B cell (primary cell): ENCODE measurements at regions not wholly inside any gene's neighbourhood (a gene's known extent, or its start where the extent isn't known, plus 50 kb on each side); places are given as distances from the start of the nearest gene placed in this dataset.

ENCODE experiments used
- ATAC-seq: fragments of 200-7000 bp; cut with Tn5 transposase; one replicate; pipeline ENCODE4 v1.10.0; 2021; ENCODE audit warnings: low read depth, mild to moderate bottlenecking, moderate number of reproducible peaks, moderate library complexity
- CTCF ChIA-PET: fragments of 350-600 bp; sonication (Branson Sonifier 250); formaldehyde crosslinking; loops from one replicate; lab custom pipeline; 2021; ENCODE audit warnings: antibody characterized with exemption, inconsistent platforms; lab: Charles Lee
- POLR2A ChIA-PET: fragments of 350-600 bp; sonication (Branson Sonifier 250); formaldehyde crosslinking; loops from one replicate; lab custom pipeline; 2021; ENCODE audit warnings: antibody characterized with exemption; lab: Charles Lee
- DNase-seq: peaks from one replicate; pipeline ENCODE4 v3.0.0; 2013
- H2AFZ ChIP-seq: 2 replicates; pipeline ENCODE4 v1.6.1; 2012; ENCODE audit warnings: mild to moderate bottlenecking, low read depth, low read length; ENCODE audit not compliant: insufficient read depth, poor library complexity, severe bottlenecking
- H3K27ac ChIP-seq, 2 donors: 1 replicate in 1 of 2; 2 replicates in 1 of 2; pipeline ENCODE4 v1.5.1; 2012 to 2013; ENCODE audit warnings: low read length in 2 of 2, mild to moderate bottlenecking in 2 of 2, moderate library complexity in 1 of 2
- H3K27me3 ChIP-seq, 4 experiments: fragments of 200-600 bp in 1 of 4; sonication (generic) in 1 of 4; replicated peaks in 1 of 4; 1 replicate in 2 of 4; 2 replicates in 2 of 4; pipeline versions ENCODE4 v1.6.1 to v1.7.0; 2013 to 2016; ENCODE audit warnings: low read length in 3 of 4, mild to moderate bottlenecking in 2 of 4, mixed read lengths in 1 of 4, moderate library complexity in 1 of 4; ENCODE audit not compliant: insufficient read depth in 4 of 4, control insufficient read depth in 3 of 4; ENCODE audit errors: control extremely low read depth in 1 of 4
- H3K36me3 ChIP-seq, 2 experiments: replicated peaks in 1 of 2; 1 replicate in 1 of 2; 2 replicates in 1 of 2; pipeline versions ENCODE4 v1.6.1 to v1.7.1; 2013; ENCODE audit warnings: low read length in 1 of 2; ENCODE audit not compliant: insufficient read depth in 2 of 2, control insufficient read depth in 1 of 2; ENCODE audit errors: control extremely low read depth in 1 of 2, extremely low read depth in 1 of 2
- H3K4me1 ChIP-seq, 2 donors: fragments of 200-600 bp in 1 of 2; sonication (generic) in 1 of 2; 1 replicate in 1 of 2; 2 replicates in 1 of 2; pipeline versions ENCODE4 v1.5.1 to v1.6.1; 2013 to 2017; ENCODE audit warnings: low read length in 2 of 2; ENCODE audit not compliant: control insufficient read depth in 2 of 2, insufficient read depth in 2 of 2
- H3K4me2 ChIP-seq: replicated peaks from 2 replicates; pipeline ENCODE3; 2012; ENCODE audit warnings: mild to moderate bottlenecking, low read depth, low read length; ENCODE audit not compliant: poor library complexity, severe bottlenecking
- H3K4me3 ChIP-seq, 5 experiments: fragments of 200-600 bp in 1 of 5; sonication (generic) in 1 of 5; 1 replicate in 3 of 5; 2 replicates in 2 of 5; pipeline versions ENCODE4 v1.5.1 to v1.7.0; 2011 to 2016; ENCODE audit warnings: low read length in 4 of 5, mild to moderate bottlenecking in 4 of 5, low read depth in 2 of 5, control low read depth in 1 of 5, moderate library complexity in 1 of 5; ENCODE audit not compliant: insufficient read depth in 1 of 5; ENCODE audit errors: control extremely low read depth in 1 of 5, extremely low read depth in 1 of 5
- H3K79me2 ChIP-seq: fragments of 200-600 bp; sonication (generic); one replicate; pipeline ENCODE4 v1.6.0; 2016; ENCODE audit warnings: low read length; ENCODE audit not compliant: control insufficient read depth, insufficient read depth
- H3K9ac ChIP-seq: fragments of 200-600 bp; sonication (generic); 2 replicates; pipeline ENCODE4 v1.6.1; 2017; ENCODE audit warnings: mild to moderate bottlenecking, low read length, moderate library complexity
- H3K9me3 ChIP-seq, 3 donors: one replicate each; pipeline versions ENCODE4 v1.6.1 to v1.7.1; 2013; ENCODE audit warnings: low read length in 2 of 3; ENCODE audit not compliant: control insufficient read depth in 2 of 3, insufficient read depth in 1 of 3; ENCODE audit errors: control extremely low read depth in 1 of 3
- H4K20me1 ChIP-seq: 2 replicates; pipeline ENCODE4 v1.6.0; 2012; ENCODE audit warnings: mild to moderate bottlenecking, low read length; ENCODE audit not compliant: insufficient read depth, control insufficient read depth, poor library complexity, severe bottlenecking
- H3K27ac Mint-ChIP-seq: one replicate; pipeline ENCODE4 v1.8.0; 2021; ENCODE audit warnings: mixed read lengths
- H3K27me3 Mint-ChIP-seq: one replicate; pipeline ENCODE4 v1.8.0; 2021; ENCODE audit warnings: mixed read lengths
- H3K4me1 Mint-ChIP-seq: one replicate; pipeline ENCODE4 v1.8.0; 2021; ENCODE audit warnings: mixed read lengths
- H3K4me3 Mint-ChIP-seq: one replicate; pipeline ENCODE4 v1.8.0; 2021; ENCODE audit warnings: mixed read lengths
- H3K9me3 Mint-ChIP-seq: one replicate; pipeline ENCODE4 v1.8.0; 2022; ENCODE audit warnings: mixed read lengths; ENCODE audit not compliant: insufficient read depth
- CTCF ChIP-seq: fragments of 200-600 bp; IDR thresholded peaks from one replicate; pipeline ENCODE4 v1.8.0; 2022; ENCODE audit warnings: antibody characterized with exemption, mild to moderate bottlenecking
- EZH2 ChIP-seq: IDR thresholded peaks from 2 replicates; pipeline ENCODE4 v1.6.1; 2012; ENCODE audit warnings: borderline replicate concordance, low read depth, mild to moderate bottlenecking, moderate library complexity, low read length; ENCODE audit not compliant: insufficient read depth, poor library complexity, severe bottlenecking
- WGBS: methylation state at CpG from one replicate; pipeline ENCODE4 v1.1.5; 2013; ENCODE audit warnings: missing lambda C conversion rate; ENCODE audit not compliant: insufficient coverage; 5-methylcytosine and 5-hydroxymethylcytosine counted together
- intact Hi-C: fragments of 100-400 bp; cut with micrococcal nuclease; formaldehyde crosslinking; loops from one replicate; pipeline ENCODE4 v1.10.0; 2022

- intact Hi-C loops: no loop called here
- Mint-ChIP-seq H3K9me3 (no peaks in the 10 kb centered on the region), H3K4me1 (no peaks in the 10 kb centered on the region), H3K4me3 (no peak overlapping the region), H3K27ac (no peak overlapping the region), H3K27me3 (no peaks in the 10 kb centered on the region)
- Histone ChIP-seq H3K4me3 (no peak overlapping the region), H3K4me1 (no peaks in the 10 kb centered on the region), H4K20me1 (no peaks in the 10 kb centered on the region), H3K27me3 (no peaks in the 10 kb centered on the region), H3K36me3 (no peaks in the 10 kb centered on the region), H3K4me2 (no peak overlapping the region), H2AFZ (no peak overlapping the region), H3K9ac (no peak overlapping the region), H3K79me2 (no peaks in the 10 kb centered on the region), H3K9me3 (no peaks in the 10 kb centered on the region), H3K27ac (no peak overlapping the region)
- ATAC-seq: no peak
- no peak for TF ChIP-seq CTCF
- TF ChIP-seq EZH2: no peak
- POLR2A ChIA-PET: no interaction called here
- 96% methylated on average over 4 of the region's 5 CpGs for WGBS
- no peak for DNase-seq
- CTCF ChIA-PET: no interaction called here
Observed at GRCh38 chr3:24958910-24959447, 464.3 kb upstream of the THRB start.

GRCh38 chr3:24963762-24964625 lies 464.1 kb upstream of the RARB start:
- Mint-ChIP-seq H3K4me1 (no peaks in the 10 kb centered on the region), H3K27ac (no peak overlapping the region), H3K27me3 (no peaks in the 10 kb centered on the region), H3K9me3 (no peaks in the 10 kb centered on the region), H3K4me3 (no peak overlapping the region)
- DNase-seq (no peak), ATAC-seq (no peak)
- no peaks in the 10 kb centered on the region for H3K36me3 ChIP-seq
- intact Hi-C loops: no loop called here
- H3K9me3 ChIP-seq: no peaks in the 10 kb centered on the region
- POLR2A ChIA-PET: no interaction called here
- H3K79me2 ChIP-seq: no peaks in the 10 kb centered on the region
- H3K4me1 ChIP-seq: no peaks in the 10 kb centered on the region
- no peak overlapping the region for H3K4me3 ChIP-seq
- no peak for TF ChIP-seq CTCF
- TF ChIP-seq EZH2: no peak
- H3K9ac ChIP-seq: no peak overlapping the region
- H3K4me2 ChIP-seq: no peak overlapping the region
- WGBS: 43% methylated on average over 1 of the region's 2 CpGs
- no peak overlapping the region for H3K27ac ChIP-seq
- H4K20me1 ChIP-seq: no peaks in the 10 kb centered on the region
- H3K27me3 ChIP-seq: no peaks in the 10 kb centered on the region
- CTCF ChIA-PET: no interaction called here
- H2AFZ ChIP-seq: no peak overlapping the region
